HEK293 (cell line): ENCODE measurements at regions not wholly inside any gene's neighbourhood (a gene's known extent, or its start where the extent isn't known, plus 50 kb on each side); places are given as distances from the start of the nearest gene placed in this dataset.

Source experiments
- CTCF ChIA-PET: fragments of 350-600 bp; formaldehyde crosslinking; extraction: SDS; loops from one replicate; lab custom pipeline; 2021; ENCODE audit warnings: antibody characterized with exemption; lab: Yijun Ruan, JAX
- POLR2A ChIA-PET: fragments of 300-600 bp; formaldehyde crosslinking; extraction: SDS; loops from one replicate; lab custom pipeline; 2020; ENCODE audit warnings: antibody characterized with exemption, inconsistent platforms; lab: Yijun Ruan, JAX
- H3K27ac ChIP-seq: fragments of 200-500 bp; sonication (Bioruptor generic); 2 replicates; pipeline ENCODE4 v1.5.1; 2014; ENCODE audit warnings: low read depth, low read length, control low read depth, inconsistent platforms; ENCODE audit errors: extremely low read depth
- H3K36me3 ChIP-seq, 2 experiments: fragments of 200-500 bp in 1 of 2; sonication (Bioruptor generic) in 1 of 2; 1 replicate in 1 of 2; 2 replicates in 1 of 2; pipeline ENCODE4 v1.5.1; 2014 to 2017; ENCODE audit warnings: inconsistent platforms in 2 of 2, low read length in 2 of 2; ENCODE audit not compliant: control insufficient read depth in 2 of 2, insufficient read depth in 1 of 2
- H3K4me1 ChIP-seq: fragments of 200-500 bp; sonication (Bioruptor generic); 2 replicates; pipeline ENCODE4 v1.5.1; 2014; ENCODE audit warnings: mild to moderate bottlenecking, low read length, inconsistent platforms; ENCODE audit not compliant: control insufficient read depth, insufficient read depth
- H3K4me3 ChIP-seq: 2 replicates; pipeline ENCODE4 v1.5.1; 2011; ENCODE audit warnings: low read depth, mild to moderate bottlenecking, control low read depth, low read length, moderate library complexity
- H3K9me3 ChIP-seq: fragments of 200-500 bp; sonication (Bioruptor generic); 2 replicates; pipeline ENCODE4 v1.5.1; 2014; ENCODE audit warnings: low read depth, low read length, inconsistent platforms; ENCODE audit not compliant: control insufficient read depth, insufficient read depth
- CTCF ChIP-seq: fragments of 450-650 bp; formaldehyde crosslinking; IDR thresholded peaks from 2 replicates; pipeline ENCODE4 v1.5.1; 2016; ENCODE audit warnings: missing biosample characterization, missing genetic modification characterization
- ELK4 ChIP-seq: IDR thresholded peaks from 2 replicates; pipeline ENCODE4 v1.6.1; 2011; ENCODE audit warnings: mild to moderate bottlenecking, low read depth, low read length, borderline replicate concordance
- HOXD13 ChIP-seq: sonication (generic); formaldehyde crosslinking; IDR thresholded peaks from 2 replicates; pipeline ENCODE4 v1.8.0; 2022; ENCODE audit warnings: missing genetic modification reagents, borderline replicate concordance
- KLF16 ChIP-seq: fragments of 450-650 bp; formaldehyde crosslinking; IDR thresholded peaks from 2 replicates; pipeline ENCODE4 v1.5.1; 2017; ENCODE audit warnings: missing biosample characterization, missing genetic modification characterization
- PATZ1 ChIP-seq: fragments of 450-650 bp; formaldehyde crosslinking; IDR thresholded peaks from 2 replicates; pipeline ENCODE4 v1.5.1; 2016; ENCODE audit warnings: missing biosample characterization, missing genetic modification characterization
- SP2 ChIP-seq: fragments of 450-650 bp; formaldehyde crosslinking; IDR thresholded peaks from 2 replicates; pipeline ENCODE4 v1.5.1; 2016; ENCODE audit warnings: missing biosample characterization, missing genetic modification characterization
- YY2 ChIP-seq: fragments of 450-650 bp; formaldehyde crosslinking; IDR thresholded peaks from 2 replicates; pipeline ENCODE4 v1.5.1; 2016; ENCODE audit warnings: missing biosample characterization, missing genetic modification characterization
- ZBTB11 ChIP-seq: fragments of 450-650 bp; formaldehyde crosslinking; conservative IDR thresholded peaks from 2 replicates; pipeline ENCODE4 v1.5.1; 2016; ENCODE audit warnings: low read depth, missing biosample characterization, missing genetic modification characterization
- ZNF18 ChIP-seq: fragments of 450-650 bp; formaldehyde crosslinking; IDR thresholded peaks from 2 replicates; pipeline ENCODE4 v1.5.1; 2016; ENCODE audit warnings: missing biosample characterization, missing genetic modification characterization
- ZNF211 ChIP-seq: fragments of 450-650 bp; formaldehyde crosslinking; IDR thresholded peaks from 2 replicates; pipeline ENCODE4 v1.5.1; 2016; ENCODE audit warnings: low read depth, missing biosample characterization, missing genetic modification characterization
- ZNF341 ChIP-seq: fragments of 450-650 bp; formaldehyde crosslinking; IDR thresholded peaks from 2 replicates; pipeline ENCODE4; 2016; ENCODE audit warnings: low read depth, missing biosample characterization, missing genetic modification characterization
- ZNF596 ChIP-seq: fragments of 450-650 bp; IDR thresholded peaks from 2 replicates; pipeline ENCODE4 v1.5.0; 2018; ENCODE audit warnings: missing biosample characterization, mild to moderate bottlenecking, missing genetic modification characterization, moderate library complexity
- ZNF623 ChIP-seq: fragments of 450-650 bp; formaldehyde crosslinking; IDR thresholded peaks from 2 replicates; pipeline ENCODE4 v1.5.1; 2016; ENCODE audit warnings: missing biosample characterization, missing genetic modification characterization
- ZNF692 ChIP-seq: fragments of 450-650 bp; formaldehyde crosslinking; IDR thresholded peaks from 2 replicates; pipeline ENCODE4 v1.5.1; 2016; ENCODE audit warnings: missing biosample characterization, missing genetic modification characterization
- ZNF76 ChIP-seq: fragments of 450-650 bp; formaldehyde crosslinking; IDR thresholded peaks from 2 replicates; pipeline ENCODE4; 2016; ENCODE audit warnings: low read depth, missing biosample characterization, missing genetic modification characterization, borderline replicate concordance
- ZNF830 ChIP-seq: fragments of 450-650 bp; IDR thresholded peaks from 2 replicates; pipeline ENCODE4 v1.5.0; 2018; ENCODE audit warnings: missing biosample characterization, missing genetic modification characterization, low read depth, mild to moderate bottlenecking, moderate library complexity
- ZNF837 ChIP-seq: fragments of 450-650 bp; formaldehyde crosslinking; IDR thresholded peaks from 2 replicates; pipeline ENCODE4 v1.5.1; 2016; ENCODE audit warnings: missing biosample characterization, missing genetic modification characterization
- TF ChIP-seq, protein P1 (sequence below): fragments of 450-650 bp; formaldehyde crosslinking; IDR thresholded peaks from 2 replicates; pipeline ENCODE4 v1.5.1; 2016; ENCODE audit warnings: missing biosample characterization, missing genetic modification characterization, low read depth
- TF ChIP-seq, protein P2 (sequence below): sonication (generic); formaldehyde crosslinking; IDR thresholded peaks from 2 replicates; pipeline ENCODE4 v1.8.1; 2022; ENCODE audit warnings: mild to moderate bottlenecking, moderate library complexity, missing genetic modification reagents

- Histone ChIP-seq H3K36me3 (no peaks in the 10 kb centered on the region), H3K27ac (no peak overlapping the region), H3K4me1 (no peaks in the 10 kb centered on the region), H3K4me3 (no peak overlapping the region), H3K9me3 (no peaks in the 10 kb centered on the region)
- TF ChIP-seq, protein P1, sequence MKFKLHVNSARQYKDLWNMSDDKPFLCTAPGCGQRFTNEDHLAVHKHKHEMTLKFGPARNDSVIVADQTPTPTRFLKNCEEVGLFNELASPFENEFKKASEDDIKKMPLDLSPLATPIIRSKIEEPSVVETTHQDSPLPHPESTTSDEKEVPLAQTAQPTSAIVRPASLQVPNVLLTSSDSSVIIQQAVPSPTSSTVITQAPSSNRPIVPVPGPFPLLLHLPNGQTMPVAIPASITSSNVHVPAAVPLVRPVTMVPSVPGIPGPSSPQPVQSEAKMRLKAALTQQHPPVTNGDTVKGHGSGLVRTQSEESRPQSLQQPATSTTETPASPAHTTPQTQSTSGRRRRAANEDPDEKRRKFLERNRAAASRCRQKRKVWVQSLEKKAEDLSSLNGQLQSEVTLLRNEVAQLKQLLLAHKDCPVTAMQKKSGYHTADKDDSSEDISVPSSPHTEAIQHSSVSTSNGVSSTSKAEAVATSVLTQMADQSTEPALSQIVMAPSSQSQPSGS (tag by site-specific recombination) = no peak
- no peak for TF ChIP-seq YY2
- no peak for TF ChIP-seq HOXD13 (CRISPR knock-in tag)
- TF ChIP-seq ZNF623 (tag by site-specific recombination) = no peak
- no peak for TF ChIP-seq ELK4
- TF ChIP-seq ZNF76 (tag by site-specific recombination) = no peak
- TF ChIP-seq SP2 = no peak
- no peak for TF ChIP-seq ZNF837 (tag by site-specific recombination)
- TF ChIP-seq ZNF830 (tag by site-specific recombination) = no peak
- no peak for TF ChIP-seq KLF16
- POLR2A ChIA-PET = no interaction called here
- CTCF ChIA-PET = interaction anchor here (1.2 kb wide), 1 partner anchor 31 kb away, joined by 3 read pairs; no protein-coding TSS in a partner anchor
Observed at GRCh38 chr4:55215087-55215486, 89.7 kb upstream of the KDR start.

- no peak overlapping the region for H3K27ac ChIP-seq
- TF ChIP-seq ZNF341 (tag by site-specific recombination) (no peak), ZBTB11 (tag by site-specific recombination) (no peak), CTCF (tag by site-specific recombination) (no peak), ZNF692 (no peak), PATZ1 (tag by site-specific recombination) (no peak), ZNF623 (tag by site-specific recombination) (no peak), ZNF18 (no peak), ZNF596 (tag by site-specific recombination) (no peak), ZNF211 (tag by site-specific recombination) (no peak)
- TF ChIP-seq, protein P2, sequence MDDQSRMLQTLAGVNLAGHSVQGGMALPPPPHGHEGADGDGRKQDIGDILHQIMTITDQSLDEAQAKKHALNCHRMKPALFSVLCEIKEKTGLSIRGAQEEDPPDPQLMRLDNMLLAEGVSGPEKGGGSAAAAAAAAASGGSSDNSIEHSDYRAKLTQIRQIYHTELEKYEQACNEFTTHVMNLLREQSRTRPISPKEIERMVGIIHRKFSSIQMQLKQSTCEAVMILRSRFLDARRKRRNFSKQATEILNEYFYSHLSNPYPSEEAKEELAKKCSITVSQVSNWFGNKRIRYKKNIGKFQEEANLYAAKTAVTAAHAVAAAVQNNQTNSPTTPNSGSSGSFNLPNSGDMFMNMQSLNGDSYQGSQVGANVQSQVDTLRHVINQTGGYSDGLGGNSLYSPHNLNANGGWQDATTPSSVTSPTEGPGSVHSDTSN (CRISPR knock-in tag) = no peak
Observed at GRCh38 chr4:55216863-55217635, 91.7 kb upstream of the KDR start.

More at GRCh38 chr4:55216863-55217635, 91.7 kb upstream of the KDR start:
- Histone ChIP-seq H3K4me1 (no peaks in the 10 kb centered on the region), H3K9me3 (no peaks in the 10 kb centered on the region), H3K36me3 (no peaks in the 10 kb centered on the region), H3K4me3 (no peak overlapping the region)
- POLR2A ChIA-PET = no interaction called here
- CTCF ChIA-PET = no interaction called here
